HG03064 (cell line): ENCODE measurements at regions not wholly inside any gene's neighbourhood (a gene's known extent, or its start where the extent isn't known, plus 50 kb on each side); places are given as distances from the start of the nearest gene placed in this dataset.
"Not testable (repeated sequence)": the region's sequence is repeated elsewhere in the genome, so short reads cannot be mapped to it uniquely, and the experiment has no call there.

Source experiments
- ATAC-seq: cut with Tn5 transposase; IDR thresholded peaks from one replicate; pipeline ENCODE4 v1.9.1; 2021; ENCODE audit warnings: low read depth; ENCODE audit not compliant: unreplicated experiment

- ATAC-seq: no peak
Measured at GRCh38 chr10:25851548-25851947, 82.5 kb upstream of the MYO3A start.

- ATAC-seq: no peak
Measured at GRCh38 chr10:25852364-25852941, 81.6 kb upstream of the MYO3A start.

GRCh38 chr10:25858076-25858475, 76.0 kb upstream of the MYO3A start:
- ATAC-seq: no peak

GRCh38 chr10:25865267-25865666, 68.8 kb upstream of the MYO3A start:
- ATAC-seq: no peak

- no peak for ATAC-seq
Measured at GRCh38 chr10:25867321-25867720, 66.7 kb upstream of the MYO3A start.

- ATAC-seq: no peak
Measured at GRCh38 chr10:25869067-25869591, 64.9 kb upstream of the MYO3A start.

GRCh38 chr10:25869609-25870008, 64.4 kb upstream of the MYO3A start:
- ATAC-seq: no peak

- ATAC-seq: not testable (repeated sequence)
Measured at GRCh38 chr10:25874402-25874801, 59.6 kb upstream of the MYO3A start.

- ATAC-seq: no peak
Measured at GRCh38 chr10:25875556-25876165, 58.4 kb upstream of the MYO3A start.

GRCh38 chr10:25877296-25877695, 56.7 kb upstream of the MYO3A start:
- no peak for ATAC-seq
